OCI-LY3 (cell line): ENCODE measurements at regions not wholly inside any gene's neighbourhood (a gene's known extent, or its start where the extent isn't known, plus 50 kb on each side); places are given as distances from the start of the nearest gene placed in this dataset.

Source experiments
- EZH2phosphoT487 ChIP-seq: fragments of 200-600 bp; shearing (Covaris generic); IDR thresholded peaks from 2 replicates; pipeline ENCODE4 v1.6.1; 2018; ENCODE audit warnings: antibody characterized with exemption, mixed run types, low read depth
- TF ChIP-seq, protein P1 (sequence below): fragments of 200-600, 300-600 bp; sonication (generic); IDR thresholded peaks from 2 replicates; pipeline ENCODE4 v1.5.1; 2014; ENCODE audit warnings: antibody characterized with exemption, low read length, low read depth

DNA sequence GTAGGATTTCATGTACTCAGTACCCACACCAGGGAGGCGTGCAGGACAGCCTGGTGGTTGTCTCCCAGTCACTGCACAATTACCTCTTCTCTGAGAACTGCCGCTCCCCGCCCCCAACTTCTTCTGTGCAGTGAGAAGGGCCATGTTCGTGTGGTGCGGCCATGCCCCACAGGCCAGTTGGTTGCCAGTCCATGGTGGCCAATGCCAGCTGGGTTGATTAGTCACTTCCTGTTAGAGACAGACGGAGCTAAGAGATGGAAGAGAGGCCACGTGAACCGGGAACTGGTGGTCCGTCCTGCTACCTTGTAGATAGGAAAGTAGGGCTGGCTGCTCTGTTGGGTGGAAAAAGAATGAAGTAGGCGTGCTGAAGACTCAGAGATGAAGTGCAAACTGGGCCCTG is 206.5 kb downstream of the ABCC12 start:
- TF ChIP-seq, protein P1, sequence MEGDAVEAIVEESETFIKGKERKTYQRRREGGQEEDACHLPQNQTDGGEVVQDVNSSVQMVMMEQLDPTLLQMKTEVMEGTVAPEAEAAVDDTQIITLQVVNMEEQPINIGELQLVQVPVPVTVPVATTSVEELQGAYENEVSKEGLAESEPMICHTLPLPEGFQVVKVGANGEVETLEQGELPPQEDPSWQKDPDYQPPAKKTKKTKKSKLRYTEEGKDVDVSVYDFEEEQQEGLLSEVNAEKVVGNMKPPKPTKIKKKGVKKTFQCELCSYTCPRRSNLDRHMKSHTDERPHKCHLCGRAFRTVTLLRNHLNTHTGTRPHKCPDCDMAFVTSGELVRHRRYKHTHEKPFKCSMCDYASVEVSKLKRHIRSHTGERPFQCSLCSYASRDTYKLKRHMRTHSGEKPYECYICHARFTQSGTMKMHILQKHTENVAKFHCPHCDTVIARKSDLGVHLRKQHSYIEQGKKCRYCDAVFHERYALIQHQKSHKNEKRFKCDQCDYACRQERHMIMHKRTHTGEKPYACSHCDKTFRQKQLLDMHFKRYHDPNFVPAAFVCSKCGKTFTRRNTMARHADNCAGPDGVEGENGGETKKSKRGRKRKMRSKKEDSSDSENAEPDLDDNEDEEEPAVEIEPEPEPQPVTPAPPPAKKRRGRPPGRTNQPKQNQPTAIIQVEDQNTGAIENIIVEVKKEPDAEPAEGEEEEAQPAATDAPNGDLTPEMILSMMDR, result no peak
- no peak for TF ChIP-seq EZH2phosphoT487
